ENCODE measurements at regions not wholly inside any gene's neighbourhood (a gene's known extent, or its start where the extent isn't known, plus 50 kb on each side); places are given as distances from the start of the nearest gene placed in this dataset.

- intact Hi-C loops (cut with micrococcal nuclease), result no loop called here
- DNase-seq (ENCODE audit: low read depth, low spot score) (no peak), ATAC-seq (no peak)
- Histone ChIP-seq H3K9ac (ENCODE audit: low read length) (no peak overlapping the region), H3K79me2 (ENCODE audit: insufficient read depth, low read length) (no peaks in the 10 kb centered on the region), H3K27me3 (ENCODE audit: insufficient read depth, low read length) (no peaks in the 10 kb centered on the region), H3K36me3 (ENCODE audit: control insufficient read depth in 1 of 2, insufficient read depth in 2 of 2, low read length in 2 of 2) (no peaks in the 10 kb centered on the region), H3K9me3 (ENCODE audit: control insufficient read depth in 1 of 2, insufficient read depth in 1 of 2, low read depth in 1 of 2, low read length in 2 of 2) (no peaks in the 10 kb centered on the region), H4K20me1 (ENCODE audit: insufficient read depth) (no peaks in the 10 kb centered on the region), H3K27ac (ENCODE audit: low read depth, low read length) (no peak overlapping the region), H3K4me3 (replicated peaks in 1 of 2; ENCODE audit: low read depth in 1 of 2, low read length in 2 of 2) (no peak overlapping the region), H3K4me2 (ENCODE audit: low read length) (no peak overlapping the region), H2AFZ (ENCODE audit: low read depth, low read length, poor library complexity, severe bottlenecking) (no peak overlapping the region), H3K4me1 (ENCODE audit: control insufficient read depth in 1 of 2, insufficient read depth in 2 of 2, low read length in 2 of 2) (peaks cover 0 to 10% of the 10 kb centered on the region in 2 experiments; a peak in 2 of 4 replicates), H3K9me2 (ENCODE audit: insufficient read depth) (no peaks in the 10 kb centered on the region)
- CTCF ChIA-PET, result no interaction called here
- POLR2A ChIA-PET, result no interaction called here
- RAD21 ChIA-PET (ENCODE audit: low non-redundant PET in 1 of 2, low total read pairs in 2 of 2, uncharacterized antibody in 2 of 2, unreplicated experiment in 2 of 2), result no interaction called here
- TF ChIP-seq MAX (IDR thresholded peaks at IDR 0.05) (no peak), POLR2AphosphoS5 (IDR thresholded peaks at IDR 0.05; ENCODE audit: low read depth, low read length) (no peak), TCF7L2 (IDR thresholded peaks at IDR 0.05; ENCODE audit: borderline replicate concordance, extremely low read depth, insufficient read depth, insufficient read length) (no peak), RAD21 (IDR thresholded peaks at IDR 0.05; ENCODE audit: low read depth) (no peak), YY1 (IDR thresholded peaks at IDR 0.05; ENCODE audit: extremely low read depth, insufficient replicate concordance, low read depth, low read length) (no peak), ZNF274 (IDR thresholded peaks at IDR 0.05; ENCODE audit: low read depth, low read length) (no peak), REST (IDR thresholded peaks at IDR 0.05; ENCODE audit: low read depth) (no peak)
- TF ChIP-seq, protein P1, sequence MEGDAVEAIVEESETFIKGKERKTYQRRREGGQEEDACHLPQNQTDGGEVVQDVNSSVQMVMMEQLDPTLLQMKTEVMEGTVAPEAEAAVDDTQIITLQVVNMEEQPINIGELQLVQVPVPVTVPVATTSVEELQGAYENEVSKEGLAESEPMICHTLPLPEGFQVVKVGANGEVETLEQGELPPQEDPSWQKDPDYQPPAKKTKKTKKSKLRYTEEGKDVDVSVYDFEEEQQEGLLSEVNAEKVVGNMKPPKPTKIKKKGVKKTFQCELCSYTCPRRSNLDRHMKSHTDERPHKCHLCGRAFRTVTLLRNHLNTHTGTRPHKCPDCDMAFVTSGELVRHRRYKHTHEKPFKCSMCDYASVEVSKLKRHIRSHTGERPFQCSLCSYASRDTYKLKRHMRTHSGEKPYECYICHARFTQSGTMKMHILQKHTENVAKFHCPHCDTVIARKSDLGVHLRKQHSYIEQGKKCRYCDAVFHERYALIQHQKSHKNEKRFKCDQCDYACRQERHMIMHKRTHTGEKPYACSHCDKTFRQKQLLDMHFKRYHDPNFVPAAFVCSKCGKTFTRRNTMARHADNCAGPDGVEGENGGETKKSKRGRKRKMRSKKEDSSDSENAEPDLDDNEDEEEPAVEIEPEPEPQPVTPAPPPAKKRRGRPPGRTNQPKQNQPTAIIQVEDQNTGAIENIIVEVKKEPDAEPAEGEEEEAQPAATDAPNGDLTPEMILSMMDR (IDR thresholded peaks at IDR 0.05 in 2 of 3, conservative IDR thresholded peaks at IDR 0.05 in 1 of 3; ENCODE audit: borderline replicate concordance in 1 of 3, insufficient read depth in 1 of 3, low read depth in 2 of 3, low read length in 2 of 3), result no peak
- BruUV-seq (replicated peaks), result no TSS peak
Observed at GRCh38 chr1:223037845-223038244, 105.2 kb downstream of the TLR5 start.
